Stomach (tissue), 8 donors: ENCODE measurements at regions not wholly inside any gene's neighbourhood (a gene's known extent, or its start where the extent isn't known, plus 50 kb on each side); places are given as distances from the start of the nearest gene placed in this dataset.

Experiments used
- DNase-seq, 2 donors: peaks; one replicate each; pipeline versions ENCODE4 v3.0.0 to v3.0.0-alpha.2; 2013 to 2019
- H3K27ac ChIP-seq, 5 donors: fragments of 200-600 bp in 4 of 5; sonication (generic) in 4 of 5; one replicate each; pipeline ENCODE4 v1.5.1; 2013 to 2019; ENCODE audit warnings: mild to moderate bottlenecking in 1 of 5, moderate library complexity in 1 of 5
- H3K27me3 ChIP-seq, 3 donors: fragments of 200-600 bp; sonication (generic); one replicate each; pipeline ENCODE4 v1.5.1; 2017 to 2019; ENCODE audit warnings: mixed run types in 1 of 3
- H3K36me3 ChIP-seq, 4 donors: fragments of 200-600 bp; sonication (generic); 1 replicate in 3 of 4; 2 replicates in 1 of 4; pipeline ENCODE4 v1.5.1; 2016 to 2019
- H3K4me1 ChIP-seq, 4 donors: fragments of 200-600 bp; sonication (generic); one replicate each; pipeline ENCODE4 v1.5.1; 2016 to 2019
- H3K4me3 ChIP-seq, 4 donors: fragments of 200-600 bp; sonication (generic) in 3 of 4; one replicate each; pipeline ENCODE4 v1.5.1; 2016 to 2019; ENCODE audit warnings: mild to moderate bottlenecking in 1 of 4
- H3K9me3 ChIP-seq, 4 donors: fragments of 200-600 bp; sonication (generic); one replicate each; pipeline ENCODE4 v1.5.1; 2016 to 2019
- EP300 ChIP-seq: sonication (generic); formaldehyde crosslinking; IDR thresholded peaks from one replicate; pipeline ENCODE4 v1.6.1; 2017; ENCODE audit warnings: antibody characterized with exemption
- POLR2A ChIP-seq, 4 donors: fragments of 450-650 bp; IDR thresholded peaks; one replicate each; pipeline ENCODE4 v1.6.1; 2016; ENCODE audit warnings: antibody characterized with exemption in 4 of 4, control low read depth in 2 of 4, mild to moderate bottlenecking in 1 of 4, moderate library complexity in 1 of 4
- POLR2AphosphoS5 ChIP-seq, 3 donors: sonication (generic); formaldehyde crosslinking; IDR thresholded peaks; one replicate each; pipeline ENCODE4 v1.6.1; 2016; ENCODE audit warnings: antibody characterized with exemption in 3 of 3
- WGBS, 5 donors: extraction: QIAGEN DNeasy Blood & Tissue Kit in 3 of 5; methylation state at CpG; one replicate each; pipeline versions ENCODE4 v1.1.5 to v1.1.7; 2013 to 2018; 5-methylcytosine and 5-hydroxymethylcytosine counted together
- intact Hi-C: fragments of 100-400 bp; cut with DNase I; formaldehyde crosslinking; loops from one replicate; pipeline ENCODE4 v1.15.1; 2023; ENCODE audit warnings: low total_unique reads
- TF ChIP-seq, protein P1 (sequence below), 7 experiments: fragments of 450-650 bp in 4 of 7; fragments of 200-600 bp in 3 of 7; sonication (generic) in 3 of 7; IDR thresholded peaks; one replicate each; pipeline ENCODE4 v1.5.1; 2016 to 2019; ENCODE audit warnings: antibody characterized with exemption in 7 of 7, control low read depth in 2 of 7, mild to moderate bottlenecking in 1 of 7
- donor health status: healthy with polysubstance abuse.
- donor health status: Bipolar disorder and iron deficiency.
- donor health status: healthy.

DNA sequence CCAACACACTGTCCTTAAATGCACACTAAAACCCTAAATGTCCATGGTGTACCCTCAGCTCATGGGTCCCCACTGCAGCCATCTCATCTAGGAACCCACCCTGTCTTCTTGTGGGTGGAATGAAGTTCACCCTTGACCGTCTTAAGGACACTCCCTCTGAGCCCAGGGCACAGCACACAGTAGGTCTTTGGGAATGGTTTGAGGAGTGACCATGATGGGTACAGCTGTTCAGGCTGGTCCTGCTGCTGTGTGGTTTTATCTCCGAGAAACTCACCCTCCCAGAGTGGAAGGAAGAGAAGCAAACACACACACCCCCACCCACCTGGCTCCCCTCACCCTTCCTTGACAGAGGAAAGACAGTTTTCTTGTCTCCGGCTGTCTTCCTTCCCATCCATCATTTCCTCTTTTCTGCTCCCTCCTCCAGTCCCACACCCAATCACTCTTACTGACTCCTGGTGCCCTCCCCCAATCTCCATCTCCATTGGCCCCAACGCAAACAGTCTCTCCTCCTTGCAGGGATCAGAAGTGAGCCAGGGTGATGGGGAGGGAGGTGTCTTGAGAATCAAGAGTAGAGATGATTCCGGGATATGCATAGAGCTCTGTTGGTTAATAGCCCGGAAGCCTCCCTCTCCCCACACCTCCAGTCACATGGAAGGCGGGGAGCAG is 105.9 kb upstream of the LHX5 start:
- intact Hi-C loops: no loop called here
- peaks cover 0 to 32% (median 17%) of the 10 kb centered on the region in 4 donors for H3K9me3 ChIP-seq
- no peak overlapping the region for H3K27ac ChIP-seq
- 20 to 24% (median 24%) methylated on average over 7 of the region's 7 CpGs for WGBS, 5 donors
- no peak overlapping the region for H3K4me3 ChIP-seq
- peaks cover 0 to 78% (median 16%) of the 10 kb centered on the region in 3 donors for H3K27me3 ChIP-seq
- no peaks in the 10 kb centered on the region for H3K36me3 ChIP-seq
- TF ChIP-seq, protein P1, sequence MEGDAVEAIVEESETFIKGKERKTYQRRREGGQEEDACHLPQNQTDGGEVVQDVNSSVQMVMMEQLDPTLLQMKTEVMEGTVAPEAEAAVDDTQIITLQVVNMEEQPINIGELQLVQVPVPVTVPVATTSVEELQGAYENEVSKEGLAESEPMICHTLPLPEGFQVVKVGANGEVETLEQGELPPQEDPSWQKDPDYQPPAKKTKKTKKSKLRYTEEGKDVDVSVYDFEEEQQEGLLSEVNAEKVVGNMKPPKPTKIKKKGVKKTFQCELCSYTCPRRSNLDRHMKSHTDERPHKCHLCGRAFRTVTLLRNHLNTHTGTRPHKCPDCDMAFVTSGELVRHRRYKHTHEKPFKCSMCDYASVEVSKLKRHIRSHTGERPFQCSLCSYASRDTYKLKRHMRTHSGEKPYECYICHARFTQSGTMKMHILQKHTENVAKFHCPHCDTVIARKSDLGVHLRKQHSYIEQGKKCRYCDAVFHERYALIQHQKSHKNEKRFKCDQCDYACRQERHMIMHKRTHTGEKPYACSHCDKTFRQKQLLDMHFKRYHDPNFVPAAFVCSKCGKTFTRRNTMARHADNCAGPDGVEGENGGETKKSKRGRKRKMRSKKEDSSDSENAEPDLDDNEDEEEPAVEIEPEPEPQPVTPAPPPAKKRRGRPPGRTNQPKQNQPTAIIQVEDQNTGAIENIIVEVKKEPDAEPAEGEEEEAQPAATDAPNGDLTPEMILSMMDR (IDR thresholded peaks at IDR 0.05): no peak
- TF ChIP-seq POLR2A (IDR thresholded peaks at IDR 0.05) (no peak), POLR2AphosphoS5 (IDR thresholded peaks at IDR 0.05) (no peak), EP300 (no peak)
- no peak for DNase-seq
- H3K4me1 ChIP-seq: no peaks in the 10 kb centered on the region

DNA sequence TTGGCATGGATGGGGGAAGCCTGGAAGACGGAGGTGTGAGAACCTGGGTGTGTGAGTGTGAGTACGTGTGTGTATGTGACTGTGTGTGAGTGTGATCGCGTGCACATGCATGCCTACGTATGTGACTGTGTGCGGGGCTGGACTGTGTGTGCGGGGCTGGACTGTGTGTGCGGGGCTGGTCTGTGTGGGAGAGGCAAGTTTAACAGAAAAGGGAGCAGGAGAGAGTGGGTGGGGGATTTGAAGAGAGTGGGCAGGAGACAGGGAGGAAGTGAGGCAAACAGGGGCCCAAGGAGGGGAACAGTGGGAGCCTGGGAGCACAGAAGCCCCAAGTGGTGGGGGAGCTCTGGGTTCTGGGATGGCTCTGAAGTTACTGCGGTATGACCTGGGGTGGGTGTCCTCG is 103.7 kb upstream of the LHX5 start:
- Histone ChIP-seq H3K27me3 (peaks cover 0 to 61% (median 16%) of the 10 kb centered on the region in 3 donors), H3K27ac (no peak overlapping the region), H3K9me3 (peaks cover 0 to 20% (median 4%) of the 10 kb centered on the region in 4 donors), H3K4me3 (no peak overlapping the region), H3K36me3 (no peaks in the 10 kb centered on the region), H3K4me1 (no peaks in the 10 kb centered on the region)
- intact Hi-C loops: no loop called here
- no peak for DNase-seq
- no peak for TF ChIP-seq POLR2AphosphoS5 (IDR thresholded peaks at IDR 0.05)
- TF ChIP-seq, protein P1 (IDR thresholded peaks at IDR 0.05): no peak
- WGBS, 5 donors: 72 to 85% (median 81%) methylated on average over 10 of the region's 10 CpGs

DNA sequence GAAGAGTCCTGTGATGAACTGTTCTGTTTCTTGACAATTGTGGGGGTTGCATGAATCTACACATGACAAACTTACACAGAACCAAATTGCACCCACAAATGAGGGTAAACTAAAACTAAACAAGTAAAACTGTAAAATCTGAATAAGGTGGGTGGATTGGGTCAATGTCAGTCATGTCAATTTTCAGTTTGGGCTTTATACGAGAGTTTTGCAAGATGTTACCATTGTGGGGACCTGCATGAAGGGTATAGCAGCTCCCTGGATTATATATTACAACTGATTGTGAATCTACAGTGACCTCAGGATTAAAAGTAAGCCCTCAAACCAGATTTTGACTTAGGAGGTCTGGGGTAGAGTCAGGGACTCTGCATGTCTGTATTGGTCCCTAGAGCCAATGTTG is 101.5 kb upstream of the LHX5 start:
- no peaks in the 10 kb centered on the region for H3K36me3 ChIP-seq
- no peaks in the 10 kb centered on the region for H3K4me1 ChIP-seq
- intact Hi-C loops: no loop called here
- TF ChIP-seq, protein P1 (IDR thresholded peaks at IDR 0.05): no peak
- no peak for TF ChIP-seq EP300
- TF ChIP-seq POLR2AphosphoS5 (IDR thresholded peaks at IDR 0.05): no peak
- no peak for TF ChIP-seq POLR2A (IDR thresholded peaks at IDR 0.05)
- peaks cover 0 to 7% (median 0%) of the 10 kb centered on the region in 4 donors for H3K9me3 ChIP-seq
- WGBS, 5 donors: 73 to 95% (median 92%) methylated on average over 1 of the region's 1 CpG
- DNase-seq: no peak
- no peak overlapping the region for H3K4me3 ChIP-seq
- H3K27ac ChIP-seq: no peak overlapping the region
- H3K27me3 ChIP-seq: peaks cover 0 to 42% (median 16%) of the 10 kb centered on the region in 3 donors

DNA sequence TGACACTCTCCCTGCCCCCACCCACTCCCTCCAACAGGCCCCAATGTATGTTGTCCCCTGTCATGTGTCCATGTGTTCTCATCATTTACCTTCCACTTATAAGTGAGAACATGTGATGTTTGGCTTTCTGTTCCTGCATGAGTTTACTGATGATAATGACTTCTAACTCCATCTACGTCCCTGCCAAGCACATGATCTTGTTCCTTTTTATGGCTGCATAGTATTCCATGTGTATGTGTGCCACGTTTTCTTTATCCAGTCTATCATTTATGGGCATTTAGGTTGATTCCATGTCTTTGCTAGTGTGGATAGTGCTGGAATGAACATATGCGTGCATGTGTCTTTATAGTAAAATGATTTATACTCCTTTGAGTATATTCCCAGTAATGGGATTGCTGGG is 100.0 kb upstream of the LHX5 start:
- no peak for DNase-seq
- no peaks in the 10 kb centered on the region for H3K36me3 ChIP-seq
- TF ChIP-seq, protein P1 (IDR thresholded peaks at IDR 0.05): no peak
- TF ChIP-seq EP300: no peak
- TF ChIP-seq POLR2A (IDR thresholded peaks at IDR 0.05): no peak
- TF ChIP-seq POLR2AphosphoS5 (IDR thresholded peaks at IDR 0.05): no peak
- H3K4me1 ChIP-seq: no peaks in the 10 kb centered on the region
- 54 to 74% (median 64%) methylated on average over 3 of the region's 3 CpGs for WGBS, 5 donors
- H3K9me3 ChIP-seq: peaks cover 0 to 7% (median 0%) of the 10 kb centered on the region in 4 donors
- H3K27ac ChIP-seq: no peak overlapping the region
- no peak overlapping the region for H3K4me3 ChIP-seq
- intact Hi-C loops: no loop called here
- peaks cover 0 to 41% (median 14%) of the 10 kb centered on the region in 3 donors for H3K27me3 ChIP-seq
